GM21619 (cell line): ENCODE measurements at regions not wholly inside any gene's neighbourhood (a gene's known extent, or its start where the extent isn't known, plus 50 kb on each side); places are given as distances from the start of the nearest gene placed in this dataset.

Experiments used
- ATAC-seq: cut with Tn5 transposase; IDR thresholded peaks from one replicate; pipeline ENCODE4 v1.9.1; 2021; ENCODE audit not compliant: unreplicated experiment

GRCh38 chr1:68293609-68294366 is 61.5 kb upstream of the WLS start:
- no peak for ATAC-seq

- ATAC-seq = no peak
Observed at GRCh38 chr1:68293122-68293521, 60.8 kb upstream of the WLS start.

- ATAC-seq = no peak
Observed at GRCh38 chr1:68291688-68292384, 59.5 kb upstream of the WLS start.

GRCh38 chr1:68287241-68287640 is 54.9 kb upstream of the WLS start:
- ATAC-seq = no peak

- ATAC-seq = no peak
Observed at GRCh38 chr1:68285046-68285445, 52.7 kb upstream of the WLS start.

GRCh38 chr1:68281946-68282615 is 49.8 kb upstream of the WLS start:
- ATAC-seq = no peak
